B cell (primary cell): ENCODE measurements at regions not wholly inside any gene's neighbourhood (a gene's known extent, or its start where the extent isn't known, plus 50 kb on each side); places are given as distances from the start of the nearest gene placed in this dataset.

Source experiments
- CTCF ChIP-seq: fragments of 200-600 bp; IDR thresholded peaks from one replicate; pipeline ENCODE4 v1.8.0; 2022; ENCODE audit warnings: antibody characterized with exemption, mild to moderate bottlenecking
- EZH2 ChIP-seq: IDR thresholded peaks from 2 replicates; pipeline ENCODE4 v1.6.1; 2012; ENCODE audit warnings: borderline replicate concordance, low read depth, mild to moderate bottlenecking, moderate library complexity, low read length; ENCODE audit not compliant: insufficient read depth, poor library complexity, severe bottlenecking

GRCh38 chr3:189569473-189569872 is 61.7 kb upstream of the TP63 start:
- TF ChIP-seq CTCF (no peak), EZH2 (no peak)
